HL-60 (cell line): ENCODE measurements at regions not wholly inside any gene's neighbourhood (a gene's known extent, or its start where the extent isn't known, plus 50 kb on each side); places are given as distances from the start of the nearest gene placed in this dataset.

Experiments used
- DNase-seq, 2 experiments: peaks; one replicate each; pipeline ENCODE4 v3.0.0-alpha.2; 2010 to 2020; ENCODE audit warnings: low read depth in 1 of 2, low spot score in 1 of 2
- H3K27ac ChIP-seq: fragments of 250-450 bp; sonication (Bioruptor Pico); replicated peaks from 2 replicates; pipeline ENCODE4 v1.5.1; 2020; ENCODE audit warnings: mild to moderate bottlenecking, moderate library complexity
- H3K27me3 ChIP-seq: fragments of 250-450 bp; sonication (Bioruptor Pico); 2 replicates; pipeline ENCODE4 v1.5.1; 2021; ENCODE audit warnings: mild to moderate bottlenecking, moderate library complexity; ENCODE audit not compliant: insufficient read depth, poor library complexity, severe bottlenecking
- H3K4me3 ChIP-seq: replicated peaks from 2 replicates; pipeline ENCODE4 v1.5.1; 2011; ENCODE audit warnings: mild to moderate bottlenecking, control low read depth, low read length; ENCODE audit not compliant: insufficient read depth
- CTCF ChIP-seq: IDR thresholded peaks from one replicate; pipeline ENCODE4 v1.5.1; 2011; ENCODE audit warnings: low read length, control low read depth, inconsistent platforms; ENCODE audit not compliant: insufficient read depth
- GABPA ChIP-seq: IDR thresholded peaks from 2 replicates; pipeline ENCODE4 v1.6.1; 2012; ENCODE audit warnings: low read depth
- POLR2AphosphoS5 ChIP-seq: IDR thresholded peaks from 2 replicates; pipeline ENCODE4 v1.6.1; 2012; ENCODE audit warnings: low read depth
- REST ChIP-seq: IDR thresholded peaks from 2 replicates; pipeline ENCODE4 v1.6.1; 2012; ENCODE audit warnings: low read depth; ENCODE audit not compliant: insufficient replicate concordance
- SPI1 ChIP-seq: IDR thresholded peaks from 2 replicates; pipeline ENCODE4 v1.6.1; 2012; ENCODE audit warnings: low read depth, mild to moderate bottlenecking, borderline replicate concordance

- TF ChIP-seq GABPA (no peak), CTCF (no peak), SPI1 (no peak), POLR2AphosphoS5 (no peak), REST (no peak)
- Histone ChIP-seq H3K4me3 (no peak overlapping the region), H3K27me3 (no peaks in the 10 kb centered on the region), H3K27ac (no peak overlapping the region)
- no peak for DNase-seq
Observed at GRCh38 chr2:149989447-149990063, 402.0 kb upstream of the MMADHC start.

- Histone ChIP-seq H3K4me3 (no peak overlapping the region), H3K27ac (no peak overlapping the region), H3K27me3 (no peaks in the 10 kb centered on the region)
- no peak for DNase-seq
- no peak for TF ChIP-seq POLR2AphosphoS5
- TF ChIP-seq CTCF = no peak
- TF ChIP-seq REST = no peak
- TF ChIP-seq SPI1 = no peak
- no peak for TF ChIP-seq GABPA
Observed at GRCh38 chr2:149988361-149988760, 400.8 kb upstream of the MMADHC start.

- no peak overlapping the region for H3K4me3 ChIP-seq
- DNase-seq = no peak
- TF ChIP-seq REST (no peak), CTCF (no peak), POLR2AphosphoS5 (no peak), GABPA (no peak), SPI1 (no peak)
- H3K27me3 ChIP-seq = no peaks in the 10 kb centered on the region
- no peak overlapping the region for H3K27ac ChIP-seq
Observed at GRCh38 chr2:149986861-149987260, 399.3 kb upstream of the MMADHC start.
